ENCODE measurements at regions not wholly inside any gene's neighbourhood (a gene's known extent, or its start where the extent isn't known, plus 50 kb on each side); places are given as distances from the start of the nearest gene placed in this dataset.
"Not testable (repeated sequence)": the region's sequence is repeated elsewhere in the genome, so short reads cannot be mapped to it uniquely, and the experiment has no call there.

- DNase-seq (ENCODE audit: low read depth in 3 of 3), result no peak
Measured at GRCh38 chr20:48490961-48491831, 336.6 kb downstream of the PREX1 start.

GRCh38 chr20:48490341-48490740 lies 337.5 kb downstream of the PREX1 start:
- not testable (repeated sequence) for DNase-seq (ENCODE audit: low read depth in 3 of 3)

GRCh38 chr20:48489656-48490055 lies 338.1 kb downstream of the PREX1 start:
- no peak for DNase-seq (ENCODE audit: low read depth in 3 of 3)

DNA sequence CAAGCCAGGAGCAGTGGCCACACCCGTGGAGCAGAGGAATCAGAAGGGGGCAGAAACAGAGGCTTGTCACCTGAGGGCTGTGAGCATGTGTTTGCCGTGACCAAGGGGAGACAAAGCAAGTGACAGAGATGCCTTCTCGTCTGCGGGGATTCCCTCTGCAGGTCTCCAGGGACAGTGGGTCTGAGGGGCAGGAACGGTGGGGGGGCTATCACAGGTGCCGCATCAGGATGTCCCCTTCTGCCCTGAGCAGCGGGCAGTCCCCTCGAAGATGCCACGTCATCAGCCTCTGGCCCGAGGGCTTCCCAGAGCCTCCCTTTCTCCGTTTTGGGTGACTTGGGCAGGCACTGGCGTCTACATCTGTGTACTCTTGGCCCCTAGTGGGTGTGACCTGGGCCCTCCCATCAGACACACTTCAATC lies 338.7 kb downstream of the PREX1 start:
- no peak for DNase-seq (ENCODE audit: low read depth in 3 of 3)

DNA sequence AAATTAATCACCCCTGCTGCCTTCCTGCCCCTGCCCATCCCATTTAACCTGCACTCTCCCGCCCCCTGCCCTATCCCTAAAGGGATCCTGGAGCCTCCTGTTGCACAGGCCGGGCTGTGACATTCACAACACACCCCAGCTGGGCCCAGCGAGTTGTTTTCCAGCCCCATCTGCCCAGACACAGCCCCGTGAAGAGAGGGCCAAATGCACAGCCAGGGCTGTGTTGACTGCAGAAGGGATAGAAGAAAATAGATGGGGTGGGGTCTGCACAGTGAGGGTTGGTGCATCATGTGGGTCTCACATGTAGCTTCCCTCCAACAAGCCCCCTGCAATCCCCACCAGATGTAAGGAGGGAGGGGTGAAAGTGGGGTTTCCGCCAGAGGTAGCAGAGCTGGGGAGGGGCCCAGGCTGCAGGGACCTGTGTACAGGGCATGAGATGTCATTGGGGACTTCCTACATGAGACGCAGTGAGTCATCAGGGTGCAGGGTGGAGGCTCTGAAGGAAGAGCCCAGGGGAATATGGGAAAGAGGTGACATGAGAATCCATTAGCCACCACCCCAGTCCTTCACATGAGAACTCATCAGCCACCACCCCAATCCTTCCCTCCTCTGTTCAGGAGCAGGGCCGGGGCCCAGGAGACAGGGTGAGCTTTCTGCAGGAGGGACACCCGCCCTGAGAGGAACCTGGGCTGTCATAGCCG lies 339.3 kb downstream of the PREX1 start:
- not testable (repeated sequence) for DNase-seq (ENCODE audit: low read depth in 3 of 3)

DNA sequence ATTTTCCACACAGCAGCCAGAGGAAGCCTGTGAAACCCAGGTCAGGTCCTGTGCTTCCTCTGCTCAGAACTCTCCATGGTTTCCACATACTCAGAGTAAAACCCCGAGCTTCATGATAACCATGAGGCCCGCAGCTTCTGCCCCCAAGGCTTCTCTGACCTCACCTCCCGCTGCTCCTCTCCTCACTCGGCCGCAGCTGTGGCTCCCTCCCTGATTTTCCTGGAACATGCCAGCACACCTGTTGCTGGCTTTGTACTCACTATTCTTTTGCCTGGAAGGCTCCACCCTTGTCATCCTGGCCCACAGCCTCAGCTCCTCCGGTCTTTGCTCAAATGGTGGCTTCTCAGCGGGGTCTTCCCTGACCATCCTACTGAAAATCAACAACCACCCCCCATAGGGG lies 341.7 kb downstream of the PREX1 start:
- no peak for DNase-seq (ENCODE audit: low read depth in 3 of 3)

DNA sequence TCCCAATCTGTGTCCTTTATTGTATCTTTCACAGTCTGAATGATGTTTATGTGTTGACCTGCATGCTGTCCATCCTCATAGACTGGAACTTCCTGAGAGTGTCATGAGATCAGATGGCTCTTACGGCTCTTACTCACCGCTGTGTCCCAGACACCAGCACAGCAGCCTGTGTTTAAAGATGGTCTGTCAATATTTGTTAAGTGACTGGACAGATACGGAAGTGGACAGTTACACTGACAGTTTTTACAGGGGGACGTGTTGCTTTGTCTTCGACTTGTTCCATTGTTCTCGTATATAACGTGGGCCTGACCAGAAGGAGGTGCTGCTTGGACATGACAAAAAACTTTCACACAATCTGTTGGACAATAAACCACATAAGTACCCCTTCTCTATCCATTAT lies 342.6 kb downstream of the PREX1 start:
- DNase-seq (ENCODE audit: low read depth in 3 of 3), result not testable (repeated sequence)

- DNase-seq (ENCODE audit: low read depth in 3 of 3), result no peak
Measured at GRCh38 chr20:48483334-48484066, 344.3 kb downstream of the PREX1 start.

GRCh38 chr20:48482790-48483189 lies 345.0 kb downstream of the PREX1 start:
- DNase-seq (ENCODE audit: low read depth in 3 of 3), result no peak

DNA sequence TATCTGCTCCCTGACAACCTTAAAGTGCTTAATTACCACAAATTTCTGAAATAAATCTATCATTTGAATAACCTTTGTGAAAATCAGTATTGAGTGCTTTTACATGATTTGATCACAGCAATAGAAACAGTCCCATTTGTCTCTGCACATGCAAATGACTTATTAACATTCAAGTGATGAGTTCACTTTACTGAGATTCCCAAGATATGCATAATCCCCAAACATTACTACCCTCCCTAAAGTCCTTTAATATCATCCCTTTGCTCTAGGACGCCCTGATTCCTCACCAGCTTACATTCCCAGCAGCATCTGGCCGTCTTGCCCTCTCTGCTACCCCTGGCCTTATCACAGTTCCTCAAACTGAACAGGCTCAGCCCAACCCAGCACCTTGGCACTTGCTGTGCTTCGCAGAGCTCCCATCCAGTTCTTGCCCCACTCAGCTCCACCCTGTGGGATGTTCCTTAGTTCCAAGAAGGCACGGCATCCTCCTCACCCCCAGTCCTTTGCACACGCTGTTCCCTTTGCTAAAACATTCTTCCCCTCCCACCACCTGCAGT lies 347.5 kb downstream of the PREX1 start:
- no peak for DNase-seq (ENCODE audit: low read depth in 3 of 3)

- DNase-seq (ENCODE audit: low read depth in 3 of 3), result no peak
Measured at GRCh38 chr20:48478806-48479585, 348.8 kb downstream of the PREX1 start.

- no peak for DNase-seq (ENCODE audit: low read depth in 3 of 3)
Measured at GRCh38 chr20:48478370-48478769, 349.4 kb downstream of the PREX1 start.

GRCh38 chr20:48476854-48477253 lies 350.9 kb downstream of the PREX1 start:
- no peak for DNase-seq (ENCODE audit: low read depth in 3 of 3)

- DNase-seq (ENCODE audit: low read depth in 3 of 3), result no peak
Measured at GRCh38 chr20:48474022-48474421, 353.8 kb downstream of the PREX1 start.

- no peak for DNase-seq (ENCODE audit: low read depth in 3 of 3)
Measured at GRCh38 chr20:48471759-48472408, 355.9 kb downstream of the PREX1 start.

DNA sequence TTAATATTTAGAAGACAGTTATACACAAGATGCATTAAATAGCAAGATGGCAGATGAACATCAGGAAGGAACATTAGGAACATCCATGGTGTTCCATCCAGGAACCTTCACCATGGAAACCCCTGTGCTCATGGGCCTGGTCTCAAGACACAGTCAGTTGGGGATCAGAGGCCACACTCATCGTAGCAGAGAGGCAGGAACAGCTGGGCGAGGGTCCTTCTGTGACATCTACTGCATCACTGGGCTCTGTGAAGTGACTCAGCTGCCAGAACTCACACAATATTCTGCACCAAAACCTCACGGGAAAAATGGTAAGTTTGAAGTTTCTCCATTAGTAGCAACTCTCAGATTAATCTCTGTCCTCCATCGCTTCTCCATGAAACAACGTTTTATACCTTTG lies 356.6 kb downstream of the PREX1 start:
- no peak for DNase-seq (ENCODE audit: low read depth in 3 of 3)

GRCh38 chr20:48470141-48470540 lies 357.7 kb downstream of the PREX1 start:
- DNase-seq (ENCODE audit: low read depth in 3 of 3), result no peak

GRCh38 chr20:48469026-48469425 lies 358.8 kb downstream of the PREX1 start:
- DNase-seq (ENCODE audit: low read depth in 3 of 3), result no peak

- DNase-seq (ENCODE audit: low read depth in 3 of 3), result no peak
Measured at GRCh38 chr20:48468571-48468970, 359.2 kb downstream of the PREX1 start.

DNA sequence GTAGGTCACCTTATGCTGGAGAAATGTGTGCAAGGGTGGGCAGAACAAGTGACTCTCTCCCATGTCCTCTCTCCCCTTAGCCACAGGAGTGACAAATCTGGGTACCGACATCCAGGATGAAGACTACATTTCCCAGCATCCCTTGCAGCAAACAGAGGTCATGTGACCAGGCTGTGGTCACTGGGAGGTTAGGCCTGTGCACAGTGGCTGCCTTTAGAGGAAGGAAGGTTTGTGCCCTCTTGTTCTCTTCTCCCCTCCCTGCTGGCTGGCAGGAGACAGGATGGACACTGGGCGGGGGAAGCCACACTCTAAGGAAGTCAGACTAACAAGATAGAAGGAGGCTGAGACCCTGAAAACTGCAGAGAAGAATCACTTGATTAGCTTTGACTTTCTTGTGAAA lies 360.2 kb downstream of the PREX1 start:
- no peak for DNase-seq (ENCODE audit: low read depth in 3 of 3)

- DNase-seq (ENCODE audit: low read depth in 3 of 3), result no peak
Measured at GRCh38 chr20:48465271-48465670, 362.5 kb downstream of the PREX1 start.

Data from stimulated activated CD4-positive, alpha-beta T cell treated with anti-CD3 and anti-CD28 coated beads, TNF-alpha, amount 100 ng/mL, for 48 hours (primary cell).